ENCODE measurements at regions not wholly inside any gene's neighbourhood (a gene's known extent, or its start where the extent isn't known, plus 50 kb on each side); places are given as distances from the start of the nearest gene placed in this dataset.
"Not testable (repeated sequence)": the region's sequence is repeated elsewhere in the genome, so short reads cannot be mapped to it uniquely, and the experiment has no call there.

DNA sequence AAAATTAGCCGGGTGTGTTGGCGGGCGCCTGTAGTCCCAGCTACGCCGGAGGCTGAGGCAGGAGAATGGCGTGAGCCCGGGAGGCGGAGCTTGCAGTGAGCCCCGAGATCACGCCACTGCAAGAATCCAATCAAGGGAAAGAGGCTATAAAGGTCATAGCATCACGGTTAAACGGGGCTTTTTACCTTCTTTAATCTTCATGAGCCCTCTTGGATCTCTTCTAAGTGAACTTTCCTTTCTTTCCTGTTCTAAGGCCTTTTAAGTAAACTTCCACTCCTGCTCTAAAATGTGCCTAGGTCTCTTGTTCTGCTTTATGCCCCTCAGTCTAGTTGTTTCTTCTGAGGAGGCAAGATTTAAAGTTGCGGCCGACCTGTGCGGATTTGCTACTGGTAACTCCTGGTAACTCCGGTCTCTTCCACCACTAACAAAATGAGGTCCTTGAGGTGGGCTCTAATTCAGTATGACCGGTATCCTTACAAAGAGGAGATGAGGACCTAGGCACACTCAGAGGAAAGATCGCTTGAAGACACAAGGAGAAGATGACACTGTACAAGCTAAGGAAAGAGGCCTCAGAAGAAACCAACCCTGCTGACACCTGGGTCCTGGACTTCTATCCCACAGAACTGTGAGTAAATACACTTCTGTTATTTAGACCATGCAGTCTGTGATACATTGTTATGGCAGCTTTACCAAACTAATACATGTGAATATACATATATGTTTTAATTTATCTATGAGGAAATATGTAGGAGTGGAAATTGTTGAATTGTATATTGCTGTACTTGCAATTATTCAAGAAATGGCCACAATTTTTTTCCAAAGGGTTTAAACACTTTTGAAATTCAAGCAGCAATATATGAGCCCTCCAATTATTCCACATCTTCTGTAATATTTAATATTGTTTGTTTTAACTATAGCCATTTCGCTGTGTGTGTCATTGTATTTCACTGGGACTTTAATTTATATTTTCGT, 331.5 kb upstream of the CNTNAP2 start:
- no peak for DNase-seq

GRCh38 chr7:145781388-145781787, 335.2 kb upstream of the CNTNAP2 start:
- DNase-seq, result not testable (repeated sequence)

DNA sequence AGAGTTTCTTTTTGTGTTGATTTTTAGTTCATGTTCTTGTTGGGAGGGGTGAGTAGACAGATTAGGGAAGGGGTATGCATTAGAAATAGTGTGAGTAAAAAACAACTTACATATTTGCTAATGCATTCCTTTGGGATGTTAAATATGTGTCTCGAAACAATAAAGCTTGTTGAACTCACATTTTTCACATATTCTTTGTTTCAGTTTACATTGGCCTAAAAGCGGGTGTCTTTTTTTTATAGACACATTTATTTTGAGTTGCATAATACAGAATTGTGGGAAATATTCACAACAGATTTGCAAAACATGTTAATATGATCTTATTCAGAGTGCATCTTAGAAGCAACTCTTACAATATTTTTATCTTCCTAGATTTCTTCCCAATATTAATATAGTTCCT, 337.5 kb upstream of the CNTNAP2 start:
- no peak for DNase-seq

- DNase-seq, result no peak
Observed at GRCh38 chr7:145774777-145775176, 341.8 kb upstream of the CNTNAP2 start.

- DNase-seq, result no peak
Observed at GRCh38 chr7:145753004-145753403, 363.6 kb upstream of the CNTNAP2 start.

DNA sequence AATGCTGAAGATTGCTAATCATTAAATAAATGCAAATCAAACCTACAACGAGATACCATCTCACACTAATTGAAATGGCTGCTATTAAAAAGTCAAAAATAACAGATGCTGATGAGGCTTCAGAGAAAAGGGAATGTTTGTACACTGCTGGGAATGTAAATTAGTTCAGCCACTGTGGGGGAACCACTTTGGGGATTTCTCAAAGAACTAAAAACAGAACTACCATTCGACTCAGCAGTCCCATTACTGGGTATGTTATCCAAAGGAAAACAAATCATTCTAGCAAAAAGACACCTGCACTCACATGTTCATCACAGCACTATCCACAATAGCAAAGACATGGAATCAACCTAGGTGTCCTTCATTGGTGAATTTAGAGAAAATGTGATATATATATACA, 379.0 kb upstream of the CNTNAP2 start:
- DNase-seq, result no peak

DNA sequence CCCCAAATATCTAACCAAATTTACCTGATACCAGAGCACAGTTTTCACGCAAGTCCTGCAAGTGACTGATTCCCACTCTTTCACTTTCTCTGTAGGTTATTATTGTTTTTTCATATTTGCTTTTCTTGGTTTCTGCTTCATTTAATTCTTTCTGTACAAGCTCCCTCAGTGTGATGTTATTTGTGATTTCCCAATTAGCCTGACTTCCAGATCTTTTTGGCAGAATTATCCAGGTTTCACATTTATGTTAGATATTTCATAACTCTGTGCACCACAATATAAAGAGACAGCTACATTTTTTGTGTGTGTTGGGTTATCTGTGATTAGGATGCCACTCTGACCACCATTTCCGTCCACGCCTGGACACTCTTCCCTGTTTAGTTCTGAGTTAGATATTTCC, 381.5 kb upstream of the CNTNAP2 start:
- DNase-seq, result no peak

GRCh38 chr7:145732521-145732920, 384.1 kb upstream of the CNTNAP2 start:
- DNase-seq, result no peak

DNA sequence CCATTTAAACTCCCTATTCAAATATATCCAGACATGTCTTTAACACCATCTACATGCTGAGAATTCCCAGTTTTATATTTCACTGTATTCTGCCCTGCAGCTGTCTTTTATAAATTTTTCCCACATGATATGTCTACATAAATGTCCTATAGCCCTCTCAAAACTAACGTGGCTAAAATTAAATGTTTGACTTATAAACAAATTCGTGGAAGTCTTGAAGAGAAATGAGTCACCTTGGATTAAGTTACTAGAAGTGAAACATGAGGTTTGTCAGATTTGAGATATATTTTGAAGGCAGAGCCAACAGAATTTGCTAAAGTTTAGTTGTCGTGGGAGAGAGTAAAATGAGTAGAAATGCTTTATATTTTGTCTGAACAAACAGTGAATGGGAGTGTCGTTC, 386.9 kb upstream of the CNTNAP2 start:
- no peak for DNase-seq

DNA sequence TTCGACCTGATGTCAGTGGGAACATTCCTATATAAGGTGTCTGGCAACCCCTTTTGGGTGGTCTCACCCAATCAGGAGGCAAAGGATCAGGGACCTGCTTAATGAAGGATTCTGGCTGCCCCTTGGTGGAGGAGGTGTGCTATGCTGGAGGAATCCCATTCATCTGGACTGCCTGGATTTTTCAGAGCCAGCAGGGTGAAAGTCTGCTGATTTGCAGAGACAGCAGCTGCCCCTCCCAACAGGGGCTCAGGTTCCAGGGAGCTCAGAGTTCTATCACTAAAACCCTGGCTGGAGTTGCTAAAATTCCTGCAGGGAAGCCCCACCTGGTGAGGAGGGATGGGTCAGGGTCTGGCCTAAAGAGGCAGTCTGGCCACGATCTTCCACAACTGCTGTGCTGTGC, 398.5 kb upstream of the CNTNAP2 start:
- no peak for DNase-seq

DNA sequence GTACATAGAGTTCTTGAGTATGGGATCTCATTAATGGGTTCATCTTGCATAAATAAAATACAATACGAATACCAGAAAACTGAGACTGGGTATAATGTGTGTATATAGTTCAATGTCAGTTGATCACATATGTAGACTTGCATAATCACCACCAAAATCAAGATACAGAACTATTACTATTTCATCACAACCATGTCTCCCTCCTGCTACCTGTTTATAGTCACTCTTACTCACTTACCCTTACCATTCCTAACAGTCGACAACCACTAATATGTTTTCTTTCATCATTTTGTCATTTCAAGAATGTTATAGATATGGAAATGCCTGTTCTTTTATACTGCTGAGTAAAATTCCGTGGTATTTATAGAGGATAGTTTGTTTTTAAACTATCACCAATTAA, 416.1 kb upstream of the CNTNAP2 start:
- no peak for DNase-seq

DNA sequence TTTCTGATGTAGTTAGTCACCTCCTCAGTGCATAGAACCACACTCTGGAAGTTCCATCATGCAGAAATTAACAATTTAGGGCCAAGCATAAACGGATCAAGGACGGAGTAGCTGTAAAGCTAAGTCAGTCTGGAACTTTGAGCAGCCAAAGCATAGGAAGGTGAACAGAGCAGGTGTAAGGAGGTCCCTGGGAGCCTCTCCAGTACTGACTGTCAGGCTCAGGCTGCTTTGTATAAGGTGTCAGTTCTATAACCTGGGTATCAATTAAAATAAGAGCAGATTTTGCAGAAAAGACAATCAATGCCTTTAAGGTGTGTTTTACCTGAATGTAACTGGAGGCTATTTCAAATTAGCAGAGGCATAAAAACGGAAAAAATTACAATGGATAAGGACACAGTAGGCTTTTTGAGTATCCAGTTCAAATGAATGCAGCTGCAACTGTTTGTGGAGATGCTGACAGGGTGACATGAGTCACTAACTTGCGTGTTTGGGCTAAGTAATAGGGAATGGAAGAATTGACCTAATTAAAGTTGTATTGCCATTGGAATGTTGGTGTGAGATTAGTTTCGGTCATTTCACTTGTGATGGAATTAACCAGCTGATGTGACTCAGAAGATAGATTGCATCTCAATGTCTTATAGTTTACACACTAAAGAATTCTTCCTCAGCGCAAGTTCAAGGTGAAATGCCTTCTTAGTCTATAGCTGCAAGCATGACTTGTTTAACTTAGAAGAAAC, 417.9 kb upstream of the CNTNAP2 start:
- no peak for DNase-seq

DNA sequence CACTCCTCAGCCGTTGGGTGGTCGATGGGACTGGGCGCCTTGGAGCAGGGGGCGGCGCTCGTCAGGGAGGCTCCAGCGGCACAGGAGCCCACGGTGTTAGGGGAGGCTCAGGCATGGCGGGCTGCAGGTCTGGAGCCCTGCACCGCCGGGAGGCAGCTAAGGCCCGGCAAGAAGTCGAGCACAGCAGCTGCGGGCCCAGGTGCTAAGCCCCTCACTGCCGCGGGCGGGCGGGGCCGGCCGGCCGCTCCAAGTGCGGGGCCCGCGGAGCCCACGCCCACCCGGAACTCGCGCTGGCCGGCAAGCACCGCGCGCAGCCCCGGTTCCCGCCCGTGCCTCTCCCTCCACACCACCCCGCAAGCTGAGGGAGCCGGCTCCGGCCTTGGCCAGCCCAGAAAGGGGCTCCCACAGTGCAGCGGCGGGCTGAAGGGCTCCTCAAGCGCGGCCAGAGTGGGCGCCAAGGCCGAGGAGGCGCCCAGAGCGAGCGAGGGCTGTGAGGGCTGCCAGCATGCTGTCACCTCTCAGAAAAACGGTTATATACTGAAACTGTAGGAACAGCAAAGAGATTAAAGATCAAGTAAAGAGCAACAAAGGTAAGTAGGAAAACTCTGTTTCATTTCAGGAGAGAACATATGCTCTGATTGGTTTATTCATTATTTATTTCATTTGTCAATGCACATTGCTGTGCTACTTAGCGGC, 419.0 kb upstream of the CNTNAP2 start:
- DNase-seq, result not testable (repeated sequence)

GRCh38 chr7:145696071-145696470, 420.5 kb upstream of the CNTNAP2 start:
- DNase-seq, result no peak

- DNase-seq, result no peak
Observed at GRCh38 chr7:145692237-145692950, 424.2 kb upstream of the CNTNAP2 start.

- DNase-seq, result no peak
Observed at GRCh38 chr7:145691377-145691914, 425.2 kb upstream of the CNTNAP2 start.

GRCh38 chr7:145681646-145682045, 435.0 kb upstream of the CNTNAP2 start:
- DNase-seq, result no peak

GRCh38 chr7:145681159-145681558, 435.4 kb upstream of the CNTNAP2 start:
- no peak for DNase-seq

DNA sequence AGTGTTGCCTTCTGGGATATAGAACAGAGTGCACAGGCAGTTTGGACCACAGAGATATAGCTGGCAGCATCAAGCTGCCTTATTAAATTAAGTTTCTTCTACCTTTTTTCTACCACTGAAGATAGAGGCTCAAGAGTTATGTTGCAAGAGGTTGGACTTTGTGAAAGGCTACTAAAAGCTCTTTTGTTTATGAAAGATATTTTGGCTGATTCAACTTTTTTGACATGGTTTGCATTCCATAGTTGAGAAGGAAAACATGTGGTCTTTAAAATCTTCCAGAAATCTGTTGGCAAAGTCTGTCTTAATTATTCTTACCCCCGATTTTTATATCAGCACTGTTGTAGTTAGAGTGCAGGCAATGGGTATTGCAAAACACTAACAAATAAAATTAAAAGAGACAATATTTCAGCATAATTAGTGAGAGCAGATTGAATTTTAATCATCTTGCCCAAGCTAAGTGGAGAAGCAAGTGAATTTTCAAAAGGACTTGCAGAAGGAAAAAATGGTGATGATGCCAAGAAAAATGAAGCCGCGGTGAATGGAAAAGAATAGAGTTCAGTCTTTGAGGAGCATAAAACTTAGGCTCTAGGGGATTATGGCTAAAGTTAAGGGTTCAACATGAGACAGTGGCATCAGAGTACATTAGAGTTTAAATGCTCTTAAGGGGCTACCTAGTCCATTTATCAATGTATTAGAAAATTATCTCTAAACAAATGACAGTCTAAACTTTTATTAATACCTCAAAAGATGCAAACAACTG, 450.9 kb upstream of the CNTNAP2 start:
- no peak for DNase-seq

GRCh38 chr7:145655666-145656065, 460.9 kb upstream of the CNTNAP2 start:
- DNase-seq, result no peak

- no peak for DNase-seq
Observed at GRCh38 chr7:145645135-145645515, 471.5 kb upstream of the CNTNAP2 start.
